ENCODE measurements at regions not wholly inside any gene's neighbourhood (a gene's known extent, or its start where the extent isn't known, plus 50 kb on each side); places are given as distances from the start of the nearest gene placed in this dataset.

GRCh38 chr14:66056926-66057552 lies 429.1 kb upstream of the CCDC196 start:
- H3K4me3 ChIP-seq (ENCODE audit: low read depth, low read length), result no peak overlapping the region
- CTCF ChIA-PET, result interaction anchor here (1.0 to 4.6 kb wide), 2 partner anchors 12 to 14 kb away, joined by 5 to 27 read pairs; no protein-coding TSS in a partner anchor
- no peak for DNase-seq (ENCODE audit: low read depth, low spot score)
- TF ChIP-seq, protein P1, sequence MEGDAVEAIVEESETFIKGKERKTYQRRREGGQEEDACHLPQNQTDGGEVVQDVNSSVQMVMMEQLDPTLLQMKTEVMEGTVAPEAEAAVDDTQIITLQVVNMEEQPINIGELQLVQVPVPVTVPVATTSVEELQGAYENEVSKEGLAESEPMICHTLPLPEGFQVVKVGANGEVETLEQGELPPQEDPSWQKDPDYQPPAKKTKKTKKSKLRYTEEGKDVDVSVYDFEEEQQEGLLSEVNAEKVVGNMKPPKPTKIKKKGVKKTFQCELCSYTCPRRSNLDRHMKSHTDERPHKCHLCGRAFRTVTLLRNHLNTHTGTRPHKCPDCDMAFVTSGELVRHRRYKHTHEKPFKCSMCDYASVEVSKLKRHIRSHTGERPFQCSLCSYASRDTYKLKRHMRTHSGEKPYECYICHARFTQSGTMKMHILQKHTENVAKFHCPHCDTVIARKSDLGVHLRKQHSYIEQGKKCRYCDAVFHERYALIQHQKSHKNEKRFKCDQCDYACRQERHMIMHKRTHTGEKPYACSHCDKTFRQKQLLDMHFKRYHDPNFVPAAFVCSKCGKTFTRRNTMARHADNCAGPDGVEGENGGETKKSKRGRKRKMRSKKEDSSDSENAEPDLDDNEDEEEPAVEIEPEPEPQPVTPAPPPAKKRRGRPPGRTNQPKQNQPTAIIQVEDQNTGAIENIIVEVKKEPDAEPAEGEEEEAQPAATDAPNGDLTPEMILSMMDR (IDR thresholded peaks at IDR 0.05; ENCODE audit: insufficient read depth, low read length, missing control alignments), result no peak
- POLR2A ChIA-PET, result interaction anchor here (0.5 kb wide), 1 partner anchor 49 kb away, joined by 3 read pairs; no protein-coding TSS in a partner anchor

DNA sequence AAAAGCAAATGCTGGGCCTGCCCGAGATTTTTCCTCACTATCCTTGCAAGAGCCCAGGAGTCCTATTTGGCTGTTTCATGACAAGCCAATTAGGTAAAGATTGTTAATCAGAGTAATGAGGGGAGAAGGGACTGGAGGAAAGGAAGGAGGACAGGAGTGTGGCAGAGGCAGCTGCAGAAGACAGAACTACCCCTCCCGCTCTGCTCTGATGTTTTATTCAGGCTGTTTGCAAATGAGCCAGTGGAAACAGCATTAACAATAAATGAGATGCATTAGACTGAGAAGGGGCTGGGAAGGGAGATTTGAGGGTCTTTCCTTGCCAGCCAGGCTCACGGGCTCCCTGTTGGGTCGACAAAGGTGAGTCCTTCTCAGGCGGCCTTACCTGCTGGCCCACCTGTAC lies 421.0 kb upstream of the CCDC196 start:
- H3K4me3 ChIP-seq (ENCODE audit: low read depth, low read length), result no peak overlapping the region
- CTCF ChIA-PET, result interaction anchor here (1.0 kb wide), 1 partner anchor 104 kb away, joined by 3 read pairs; no protein-coding TSS in a partner anchor
- TF ChIP-seq, protein P1 (IDR thresholded peaks at IDR 0.05; ENCODE audit: insufficient read depth, low read length, missing control alignments), result no peak
- DNase-seq (ENCODE audit: low read depth, low spot score), result no peak
- POLR2A ChIA-PET, result no interaction called here

DNA sequence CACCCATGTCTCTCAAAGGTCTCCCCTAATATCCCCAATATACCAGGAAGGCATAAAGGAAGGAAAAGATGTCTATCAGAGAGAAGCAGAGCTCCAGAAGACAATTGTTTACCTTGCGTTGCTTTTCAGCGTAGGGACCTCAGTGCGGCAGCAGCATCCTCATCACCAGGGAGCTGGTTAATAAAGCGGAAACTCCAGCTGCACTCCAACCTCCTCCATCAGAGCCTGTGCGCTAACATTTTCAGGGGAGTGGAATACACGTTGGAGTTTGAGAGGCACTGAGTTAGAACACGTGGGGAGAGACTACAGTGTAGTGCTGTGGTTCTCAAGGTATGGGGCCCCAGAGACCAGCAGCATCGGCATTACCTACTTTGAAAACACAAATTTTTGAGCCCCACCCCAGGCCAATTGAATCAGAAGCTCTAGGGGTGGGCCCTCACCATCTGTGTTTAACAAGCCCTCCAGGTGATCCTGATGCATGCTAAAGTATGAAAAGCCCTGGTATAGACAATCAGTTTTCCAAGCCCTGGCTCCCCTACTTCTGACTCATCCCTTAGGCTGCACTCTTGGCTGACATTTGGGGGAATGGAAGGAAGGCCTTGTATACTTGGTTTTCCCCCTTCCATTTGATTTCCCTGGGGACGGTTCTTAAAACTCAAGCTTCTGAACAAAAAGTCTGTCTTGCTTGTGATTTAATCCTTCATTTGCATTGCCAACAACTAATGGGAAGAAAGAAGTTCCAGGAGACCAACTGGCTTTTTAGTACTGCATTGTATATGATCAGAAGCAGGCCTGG lies 419.0 kb upstream of the CCDC196 start:
- ChIA-PET POLR2A (no interaction called here), CTCF (interaction anchor here (0.8 kb wide), 1 partner anchor 20 kb away, joined by 4 read pairs; no protein-coding TSS in a partner anchor)
- no peak for DNase-seq (ENCODE audit: low read depth, low spot score)
- no peak overlapping the region for H3K4me3 ChIP-seq (ENCODE audit: low read depth, low read length)
- TF ChIP-seq, protein P1 (IDR thresholded peaks at IDR 0.05; ENCODE audit: insufficient read depth, low read length, missing control alignments), result no peak

DNA sequence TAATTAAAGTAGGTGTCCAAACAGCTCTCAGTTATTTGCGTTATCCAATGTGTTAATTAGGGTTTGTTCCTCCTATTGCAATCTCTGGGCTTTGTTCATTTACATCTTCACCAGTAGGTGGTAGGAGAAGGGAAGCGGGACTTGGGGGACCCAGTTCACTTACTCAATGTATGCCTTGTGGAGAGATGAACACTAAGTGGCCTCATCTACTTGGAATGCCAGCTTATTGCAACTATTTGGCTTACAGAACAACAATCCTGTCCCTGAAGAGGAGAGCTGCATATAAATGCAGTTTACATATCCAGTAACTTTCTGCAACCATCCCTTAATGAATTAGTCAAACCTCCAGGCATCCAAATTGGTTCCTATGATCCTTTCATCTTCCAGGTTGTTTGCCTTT lies 417.1 kb upstream of the CCDC196 start:
- DNase-seq (ENCODE audit: low read depth, low spot score), result no peak

DNA sequence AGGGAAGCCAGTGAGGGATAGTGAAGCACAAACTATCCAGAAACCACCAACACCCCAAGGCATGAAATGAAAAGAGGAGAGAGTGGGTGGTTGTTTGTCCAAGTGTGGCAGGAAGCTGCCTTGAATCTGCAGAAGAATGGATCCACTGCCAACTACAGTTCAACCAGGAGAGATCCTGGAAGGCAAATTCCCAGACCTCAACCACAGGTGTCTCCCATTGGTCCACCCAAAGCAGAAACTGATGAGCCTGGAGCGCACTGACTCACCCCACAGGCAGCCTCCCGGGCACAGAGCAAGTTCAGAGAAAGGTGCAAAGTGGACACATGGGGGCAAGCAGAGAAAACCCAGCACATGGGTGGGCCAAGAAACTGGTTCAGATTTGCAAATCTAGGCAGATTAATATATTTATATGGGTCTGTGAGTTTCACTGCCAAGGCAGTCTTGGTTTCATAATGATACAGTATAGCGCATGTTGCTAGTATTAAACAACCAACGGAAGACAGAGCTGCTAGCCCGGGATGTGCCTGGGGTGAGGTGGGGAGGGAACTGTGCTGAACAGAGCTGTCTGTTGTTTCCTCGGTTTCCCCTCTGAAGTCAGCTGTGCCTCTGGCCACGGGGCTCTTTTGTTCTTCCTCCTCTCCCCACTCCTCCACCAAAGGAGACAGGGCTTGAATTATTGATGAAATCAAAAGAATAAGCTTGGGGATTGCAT lies 416.2 kb upstream of the CCDC196 start:
- ChIA-PET POLR2A (no interaction called here), CTCF (interaction anchor here (0.6 to 2.9 kb wide), 20 partner anchors 9 to 907 kb away, joined by 3 to 27 read pairs (median 4); no protein-coding TSS in a partner anchor)
- H3K4me3 ChIP-seq (ENCODE audit: low read depth, low read length), result no peak overlapping the region
- TF ChIP-seq, protein P1 (IDR thresholded peaks at IDR 0.05; ENCODE audit: insufficient read depth, low read length, missing control alignments), result no peak
- no peak for DNase-seq (ENCODE audit: low read depth, low spot score)

More for the DNA sequence above, 417.1 kb upstream of the CCDC196 start:
- ChIA-PET CTCF (interaction anchor here (1.2 to 1.6 kb wide), 5 partner anchors 10 to 111 kb away, joined by 3 to 9 read pairs (median 5); no protein-coding TSS in a partner anchor), POLR2A (interaction anchor here (0.6 kb wide), 1 partner anchor 77 kb away, joined by 3 read pairs; no protein-coding TSS in a partner anchor)
- TF ChIP-seq, protein P1 (IDR thresholded peaks at IDR 0.05; ENCODE audit: insufficient read depth, low read length, missing control alignments), result no peak
- H3K4me3 ChIP-seq (ENCODE audit: low read depth, low read length), result no peak overlapping the region

Measured in AG04449 (cell line).